NOMO-1 treated with dmso at 0.1 percent for 144 hours (cell line): ENCODE measurements at regions not wholly inside any gene's neighbourhood (a gene's known extent, or its start where the extent isn't known, plus 50 kb on each side); places are given as distances from the start of the nearest gene placed in this dataset.
"Not testable (repeated sequence)": the region's sequence is repeated elsewhere in the genome, so short reads cannot be mapped to it uniquely, and the experiment has no call there.

Experiments used
- DNase-seq: peaks from one replicate; lab custom pipeline; 2025; ENCODE audit not compliant: unreplicated experiment; lab: John Stamatoyannopoulos, UW

- no peak for DNase-seq
Observed at GRCh38 chrX:140167551-140167950, 202.2 kb upstream of the CXorf66 start.

GRCh38 chrX:140165849-140166248, 200.5 kb upstream of the CXorf66 start:
- no peak for DNase-seq

- DNase-seq: no peak
Observed at GRCh38 chrX:140164391-140164790, 199.1 kb upstream of the CXorf66 start.

- DNase-seq: no peak
Observed at GRCh38 chrX:140163371-140164159, 198.2 kb upstream of the CXorf66 start.

- DNase-seq: no peak
Observed at GRCh38 chrX:140157611-140158010, 192.3 kb upstream of the CXorf66 start.

GRCh38 chrX:140157143-140157542, 191.8 kb upstream of the CXorf66 start:
- DNase-seq: no peak

GRCh38 chrX:140151316-140151715, 186.0 kb upstream of the CXorf66 start:
- no peak for DNase-seq

- no peak for DNase-seq
Observed at GRCh38 chrX:140149761-140150160, 184.4 kb upstream of the CXorf66 start.

- no peak for DNase-seq
Observed at GRCh38 chrX:140141444-140142029, 176.2 kb upstream of the CXorf66 start.

GRCh38 chrX:140138492-140138891, 173.2 kb upstream of the CXorf66 start:
- not testable (repeated sequence) for DNase-seq

- not testable (repeated sequence) for DNase-seq
Observed at GRCh38 chrX:140138065-140138464, 172.7 kb upstream of the CXorf66 start.

- no peak for DNase-seq
Observed at GRCh38 chrX:140132937-140133336, 167.6 kb upstream of the CXorf66 start.

GRCh38 chrX:140123446-140123845, 158.1 kb upstream of the CXorf66 start:
- DNase-seq: no peak

- DNase-seq: not testable (repeated sequence)
Observed at GRCh38 chrX:140114059-140114458, 148.7 kb upstream of the CXorf66 start.

GRCh38 chrX:140110081-140110650, 144.8 kb upstream of the CXorf66 start:
- no peak for DNase-seq

- DNase-seq: no peak
Observed at GRCh38 chrX:140104760-140105159, 139.4 kb upstream of the CXorf66 start.

GRCh38 chrX:140099221-140099620, 133.9 kb upstream of the CXorf66 start:
- no peak for DNase-seq

- DNase-seq: no peak
Observed at GRCh38 chrX:140092121-140092520, 126.8 kb upstream of the CXorf66 start.

GRCh38 chrX:140091125-140091886, 126.0 kb upstream of the CXorf66 start:
- DNase-seq: no peak

- no peak for DNase-seq
Observed at GRCh38 chrX:140090800-140091124, 125.4 kb upstream of the CXorf66 start.

- DNase-seq: no peak
Observed at GRCh38 chrX:140088438-140088837, 123.1 kb upstream of the CXorf66 start.

GRCh38 chrX:140087875-140088274, 122.6 kb upstream of the CXorf66 start:
- no peak for DNase-seq
